ENCODE measurements at regions not wholly inside any gene's neighbourhood (a gene's known extent, or its start where the extent isn't known, plus 50 kb on each side); places are given as distances from the start of the nearest gene placed in this dataset.
"Not testable (repeated sequence)": the region's sequence is repeated elsewhere in the genome, so short reads cannot be mapped to it uniquely, and the experiment has no call there.

DNA sequence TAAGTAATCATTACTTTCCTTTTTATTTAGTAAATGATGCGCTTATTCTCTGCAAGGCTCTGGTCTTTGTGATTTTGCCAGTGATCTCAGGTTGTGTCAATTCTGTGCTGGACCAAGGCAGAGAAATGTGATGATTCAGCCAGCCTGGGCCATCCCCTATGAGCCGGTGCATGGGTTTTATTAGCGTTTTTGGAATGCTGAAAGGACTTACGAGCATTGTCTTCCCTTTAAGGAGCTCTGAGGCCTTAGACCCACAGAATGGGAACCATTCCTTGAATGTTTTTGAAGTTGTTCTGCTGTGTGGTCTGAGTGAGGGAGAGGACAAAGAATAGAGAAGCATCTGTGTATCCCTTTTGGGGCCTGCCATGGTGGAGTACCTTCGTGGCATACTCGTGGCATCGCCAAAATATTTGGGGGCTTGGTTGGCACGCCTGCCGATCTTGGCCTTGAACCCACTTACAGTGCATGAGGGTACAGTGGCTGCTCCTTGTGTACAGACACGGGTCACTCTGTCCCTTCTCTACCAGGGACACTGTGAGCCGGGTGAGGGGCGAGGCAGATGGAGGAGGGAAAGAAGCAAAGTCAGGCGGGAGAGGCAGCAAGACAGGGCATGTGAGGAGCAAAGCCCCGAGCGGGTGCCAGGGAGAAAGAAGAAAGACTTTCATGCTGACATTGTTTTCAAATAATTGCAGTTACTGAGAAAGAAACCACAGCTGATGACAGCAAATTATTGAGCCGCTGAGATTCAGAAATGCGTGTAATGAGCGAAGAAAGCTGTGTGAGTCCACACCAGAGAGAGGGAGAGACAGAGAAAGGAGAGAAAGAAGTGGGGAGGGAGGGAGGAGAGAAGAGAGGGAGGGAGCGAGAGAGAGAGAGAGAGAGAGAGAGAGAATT lies 269.4 kb upstream of the RGMA start:
- peak; percentile 26 for DNase-seq

DNA sequence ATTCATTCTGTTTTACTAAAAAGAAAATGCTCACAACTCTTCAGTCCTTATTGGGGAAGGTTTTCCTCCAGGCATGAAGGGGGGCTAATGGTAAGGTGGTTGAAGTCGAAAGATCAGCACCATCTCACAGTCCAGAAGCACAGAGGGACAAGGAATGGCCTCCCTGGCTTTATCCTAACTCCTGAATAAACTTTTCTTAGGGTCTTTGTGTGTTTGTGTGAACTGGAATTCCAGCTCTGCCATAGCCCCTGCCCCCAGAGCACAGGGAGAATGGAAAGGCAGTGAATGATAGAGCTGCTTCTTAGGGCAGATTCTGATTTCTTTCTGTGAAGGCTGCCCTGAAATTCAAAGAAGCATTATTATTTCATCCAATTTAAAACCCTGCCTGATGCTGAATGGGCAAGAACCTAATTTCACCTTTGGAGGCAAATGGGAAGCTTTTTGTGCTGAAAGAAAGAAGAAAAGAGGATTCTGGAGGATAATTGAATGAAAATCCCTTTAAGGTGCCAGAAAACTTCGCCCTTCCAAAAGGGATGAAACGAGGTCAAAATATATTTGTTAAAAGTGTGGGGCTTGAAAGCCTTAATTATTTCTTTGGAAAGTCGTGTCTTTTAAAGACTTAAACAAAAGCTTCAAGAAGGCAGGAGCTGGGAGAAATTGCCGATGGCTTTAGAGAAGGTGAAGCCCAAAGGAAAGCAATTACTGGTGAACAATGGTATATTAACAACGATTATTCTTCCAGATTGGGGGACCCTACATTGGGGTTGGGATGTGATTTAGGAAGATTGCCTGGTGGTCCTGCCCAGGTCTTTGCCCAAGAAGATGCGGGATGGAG lies 259.9 kb upstream of the RGMA start:
- DNase-seq: no peak

DNA sequence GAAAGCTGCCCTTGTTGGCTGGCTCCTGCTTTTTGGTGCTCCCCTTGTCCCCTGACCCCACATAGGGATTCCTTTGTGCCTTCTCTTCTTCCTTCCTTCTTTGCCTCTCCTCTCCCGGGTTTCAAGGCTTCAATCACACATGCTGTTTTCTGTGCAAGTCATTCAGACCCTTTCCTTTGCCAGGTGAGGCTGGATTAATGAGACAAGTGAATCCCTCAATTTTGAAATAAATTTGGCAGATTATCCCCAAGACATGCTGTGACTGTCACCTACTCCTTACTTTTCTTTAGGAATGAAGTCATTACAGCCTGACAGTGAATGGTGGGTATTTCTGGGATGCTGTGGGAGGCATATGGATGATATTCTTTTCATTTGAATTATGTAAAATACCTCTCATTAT lies 259.0 kb upstream of the RGMA start:
- DNase-seq: no peak

DNA sequence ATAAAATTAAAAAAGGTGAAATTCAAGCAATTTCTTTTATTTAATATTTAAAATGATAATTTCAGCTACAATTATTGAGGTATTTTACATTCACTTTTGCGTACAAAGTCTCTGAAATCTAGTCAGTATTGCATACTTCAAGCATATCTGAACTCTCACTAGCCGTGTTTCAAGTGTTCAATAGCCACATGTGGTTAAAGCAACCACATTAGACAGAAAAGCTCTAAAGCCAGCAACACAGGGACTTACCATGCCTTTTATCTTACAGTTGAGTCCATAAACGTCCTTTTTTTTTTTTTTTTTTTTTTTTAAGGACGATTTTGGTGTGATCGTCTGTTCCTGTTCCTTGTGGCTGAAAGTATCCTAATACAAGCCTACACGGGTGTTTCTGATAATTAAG lies 257.0 kb upstream of the RGMA start:
- DNase-seq: no peak

DNA sequence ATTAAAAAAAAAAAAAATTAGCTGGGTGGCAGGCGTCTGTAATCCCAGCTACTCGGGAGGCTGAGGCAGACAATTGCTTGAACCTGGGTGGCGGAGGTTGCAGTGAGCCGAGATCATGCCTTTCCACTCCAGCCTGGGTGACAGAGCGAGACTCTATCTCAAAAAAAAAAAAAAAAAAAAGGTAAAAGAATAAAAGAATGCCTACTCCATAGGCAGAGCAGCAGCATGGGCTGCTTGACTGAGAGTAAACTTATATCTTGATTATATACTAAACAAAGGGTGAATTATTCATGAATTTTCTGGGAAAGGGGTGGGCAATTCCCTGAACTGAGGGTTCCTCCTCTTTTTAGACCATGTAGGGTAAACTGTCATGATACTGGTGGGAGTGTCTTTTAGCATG lies 254.4 kb upstream of the RGMA start:
- DNase-seq: not testable (repeated sequence)

GRCh38 chr15:93341164-93341563 lies 252.2 kb upstream of the RGMA start:
- DNase-seq: no peak

DNA sequence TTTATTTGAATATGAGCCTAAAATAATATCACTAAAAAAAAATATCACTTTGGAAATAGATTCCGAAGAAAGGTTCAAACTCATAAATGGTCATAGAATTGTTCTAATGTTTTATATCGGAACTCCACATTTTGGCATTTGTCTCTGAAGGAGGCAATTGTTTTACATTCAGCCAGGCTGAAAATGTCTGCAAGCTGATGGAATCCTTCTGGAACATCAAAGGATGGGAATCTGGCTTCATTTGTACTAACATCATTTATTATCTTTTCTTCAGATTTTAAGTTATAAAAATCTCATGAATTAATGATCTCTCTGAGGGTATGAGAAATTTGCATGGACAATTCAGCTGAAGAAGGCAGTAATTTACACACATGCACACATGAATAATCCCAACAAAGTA lies 251.4 kb upstream of the RGMA start:
- DNase-seq: no peak

- peak; percentile 43 for DNase-seq
Observed at GRCh38 chr15:93333796-93334195, 244.8 kb upstream of the RGMA start.

DNA sequence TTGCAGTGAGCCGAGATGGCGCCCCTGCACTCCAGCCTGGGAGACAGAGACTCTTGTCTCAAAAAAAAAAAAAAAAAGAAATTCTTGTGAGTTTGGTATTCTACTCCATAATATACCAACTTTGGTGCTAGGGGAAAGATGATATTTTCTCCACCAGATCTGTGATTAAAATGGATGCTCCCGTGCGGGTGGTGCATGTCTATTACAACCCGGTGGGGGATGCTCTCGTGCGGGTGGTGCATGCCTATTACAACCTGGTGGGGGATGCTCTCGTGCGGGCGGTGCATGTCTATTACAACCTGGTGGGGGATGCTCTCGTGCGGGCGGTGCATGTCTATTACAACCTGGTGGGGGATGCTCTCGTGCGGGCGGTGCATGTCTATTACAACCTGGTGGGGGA lies 244.1 kb upstream of the RGMA start:
- not testable (repeated sequence) for DNase-seq

- no peak for DNase-seq
Observed at GRCh38 chr15:93332168-93332553, 243.2 kb upstream of the RGMA start.

GRCh38 chr15:93331545-93332167 lies 242.6 kb upstream of the RGMA start:
- no peak for DNase-seq

DNA sequence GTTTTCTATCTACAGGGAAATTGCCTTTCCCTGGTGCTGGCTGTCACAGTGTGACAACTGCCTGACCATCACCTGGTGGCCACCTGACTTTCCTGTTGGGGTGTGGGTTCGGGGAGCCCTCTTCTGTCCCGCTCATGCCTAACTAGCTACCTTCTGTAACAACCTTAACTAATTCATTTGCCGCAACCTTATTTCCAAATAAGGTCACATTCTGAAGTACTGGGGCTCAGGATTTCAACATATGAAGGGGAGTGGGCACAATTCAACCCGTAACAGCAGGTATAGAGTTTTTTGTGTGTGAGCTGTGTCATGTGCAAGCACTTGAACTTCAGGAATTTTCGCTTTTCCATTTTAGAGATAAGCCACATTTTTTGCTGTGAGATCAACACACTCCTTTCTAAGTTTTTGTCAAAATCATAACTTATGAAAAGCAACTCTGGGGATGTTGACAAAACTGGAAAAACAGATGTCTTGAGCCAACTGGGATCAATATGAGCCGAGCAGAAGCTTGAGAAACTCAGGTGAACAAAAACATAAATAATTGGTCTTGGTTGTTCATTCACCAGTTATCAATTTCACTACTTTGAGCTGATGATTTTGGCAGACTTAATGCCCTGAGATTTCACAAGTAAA lies 242.0 kb upstream of the RGMA start:
- no peak for DNase-seq

DNA sequence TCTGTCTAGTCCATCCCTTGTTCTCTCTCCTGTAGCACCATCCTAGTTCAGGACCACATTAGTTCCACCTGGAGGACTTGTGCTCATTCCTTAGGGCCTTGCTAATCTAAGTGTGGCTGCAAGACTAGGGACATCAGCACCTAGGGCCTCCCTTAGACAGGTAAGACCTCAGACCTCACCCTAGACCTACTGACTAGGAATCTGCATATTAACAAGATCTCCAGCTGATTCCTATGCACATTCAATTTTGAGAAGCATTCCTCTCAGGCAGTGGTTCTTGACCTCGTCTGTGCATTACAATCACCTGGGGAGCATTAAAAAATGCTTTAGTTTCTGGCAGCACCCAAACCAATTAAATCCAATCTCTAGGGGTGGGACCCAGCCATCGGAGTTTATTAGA lies 238.4 kb upstream of the RGMA start:
- DNase-seq: no peak

GRCh38 chr15:93324186-93324975 lies 235.4 kb upstream of the RGMA start:
- DNase-seq: no peak

DNA sequence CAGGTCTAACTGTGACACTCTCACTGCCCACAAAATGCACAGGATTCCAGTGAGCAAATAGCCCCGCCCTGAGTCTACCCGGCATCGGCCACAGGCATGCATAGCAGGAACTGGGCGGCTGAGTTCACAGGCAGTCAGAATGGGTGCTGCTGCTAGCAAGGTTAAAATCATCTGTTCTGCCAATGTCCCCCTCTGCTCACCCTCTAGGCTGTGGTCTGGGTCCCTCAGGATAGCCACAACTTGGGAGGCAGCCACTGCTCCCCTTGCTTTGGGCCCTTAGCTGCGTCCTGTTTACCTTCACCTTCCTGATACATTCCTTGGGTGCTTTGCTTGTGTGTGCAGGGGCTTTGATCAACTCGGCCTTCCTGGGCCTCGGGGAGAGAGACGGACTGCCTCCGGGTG lies 232.9 kb upstream of the RGMA start:
- no peak for DNase-seq

DNA sequence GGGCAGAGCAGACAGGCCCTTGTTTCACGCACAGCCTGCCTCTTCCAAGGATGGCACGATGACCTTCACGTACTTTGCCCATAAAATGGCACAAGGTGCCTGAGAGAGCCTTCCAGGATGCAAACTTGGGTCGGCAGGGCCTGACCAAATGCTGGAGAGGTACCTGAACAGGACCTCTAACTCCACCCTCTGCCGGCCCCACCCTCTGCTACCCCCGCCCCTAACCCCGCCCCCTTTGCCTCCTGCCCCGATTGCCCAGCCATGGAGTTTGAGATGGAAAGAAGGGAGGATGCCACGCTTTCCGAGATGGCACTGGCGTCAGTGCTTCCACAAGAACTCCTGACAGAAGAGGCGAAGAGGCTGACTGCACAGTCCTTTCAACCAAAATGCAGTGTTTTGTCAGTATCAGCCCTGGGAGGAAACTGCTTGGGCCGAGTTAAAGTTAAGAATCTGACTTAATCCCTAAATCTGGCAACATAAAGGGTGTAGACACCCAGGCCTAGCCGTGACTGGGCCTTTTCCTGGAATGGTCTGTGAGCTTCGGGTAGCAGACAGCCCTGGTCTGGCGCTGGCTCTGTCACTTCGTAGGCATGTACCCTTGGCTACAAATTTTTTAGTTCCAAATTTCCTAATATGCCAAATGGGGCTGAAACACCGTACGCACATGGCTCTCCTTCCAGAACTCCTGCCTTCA lies 230.3 kb upstream of the RGMA start:
- DNase-seq: no peak

GRCh38 chr15:93317772-93318171 lies 228.8 kb upstream of the RGMA start:
- DNase-seq: no peak

GRCh38 chr15:93314245-93314644 lies 225.2 kb upstream of the RGMA start:
- no peak for DNase-seq

DNA sequence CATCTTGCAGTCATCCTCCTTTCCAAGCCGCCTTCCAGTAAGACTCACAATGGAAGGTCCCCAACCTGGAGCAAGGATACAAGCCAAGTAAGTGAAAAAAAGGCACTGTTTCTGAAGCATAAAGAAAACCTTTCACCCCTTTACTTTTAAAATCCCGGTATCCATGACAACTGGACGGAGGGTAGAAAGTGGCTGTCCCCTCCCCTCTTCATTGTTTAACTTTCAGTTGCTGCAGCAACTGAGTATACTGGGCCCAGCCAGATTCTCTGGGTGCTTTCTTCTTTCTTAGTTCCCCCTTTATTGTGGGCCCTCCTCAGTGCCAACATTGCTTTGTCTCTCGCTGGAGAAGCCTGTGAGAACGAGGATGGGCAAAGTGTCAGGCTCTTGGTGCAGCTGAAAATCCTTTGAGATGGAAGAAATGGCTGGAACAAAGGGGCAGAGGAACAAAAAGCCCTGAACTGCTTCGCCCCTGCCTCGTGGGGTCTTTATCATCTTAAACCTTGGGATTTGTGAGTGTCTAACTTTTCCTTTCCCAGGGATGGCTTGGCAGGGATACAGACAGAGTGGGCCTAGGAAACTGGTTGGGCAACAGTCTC lies 224.0 kb upstream of the RGMA start:
- no peak for DNase-seq

DNA sequence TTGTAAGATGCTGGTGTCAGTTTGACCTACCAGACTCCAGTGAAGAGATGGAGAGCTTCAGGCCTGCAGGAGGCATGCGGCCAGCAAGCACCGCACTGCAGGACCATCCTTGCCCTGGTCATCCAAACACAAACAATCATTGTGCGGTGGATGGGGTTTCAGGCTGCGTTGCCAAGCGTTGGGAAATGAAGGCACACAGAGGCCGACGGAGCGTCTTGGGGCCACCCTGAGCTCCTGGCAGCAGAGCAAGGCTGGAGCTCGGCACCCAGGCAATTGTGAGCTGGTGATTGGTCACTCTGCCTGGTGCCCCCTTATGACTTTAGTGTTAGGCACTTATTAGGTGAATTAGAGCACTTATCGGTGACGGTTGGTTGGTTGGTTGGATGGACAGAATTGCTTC lies 222.6 kb upstream of the RGMA start:
- DNase-seq: no peak

Measured in skin of body (tissue), 1 donor.